ENCODE measurements at regions not wholly inside any gene's neighbourhood (a gene's known extent, or its start where the extent isn't known, plus 50 kb on each side); places are given as distances from the start of the nearest gene placed in this dataset.
"Not testable (repeated sequence)": the region's sequence is repeated elsewhere in the genome, so short reads cannot be mapped to it uniquely, and the experiment has no call there.

DNA sequence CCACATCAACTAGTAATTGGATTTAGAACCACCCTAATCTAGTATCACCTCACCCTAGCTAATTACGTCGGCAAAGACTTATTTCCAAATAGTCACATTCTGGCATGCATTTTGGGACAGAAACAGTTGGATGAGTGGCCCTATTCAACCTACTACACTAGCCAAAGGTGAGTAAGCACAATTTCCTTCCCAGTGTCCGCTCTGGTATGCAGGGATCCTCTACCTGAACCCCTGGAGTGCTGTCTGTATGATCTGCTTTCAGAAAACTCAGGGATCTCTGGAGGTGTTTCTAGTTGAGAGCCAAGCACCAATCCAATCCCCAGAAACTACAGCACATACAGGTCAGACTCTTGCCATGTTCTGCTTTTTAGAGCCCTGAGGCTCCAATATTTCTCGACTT is 717.4 kb upstream of the MANEA start:
- ChIA-PET CTCF (no interaction called here), POLR2A (no interaction called here)
- TF ChIP-seq NFRKB (IDR thresholded peaks at IDR 0.05) (no peak), SUZ12 (IDR thresholded peaks at IDR 0.05) (no peak), FOXA1 (IDR thresholded peaks at IDR 0.05) (no peak), FOXM1 (IDR thresholded peaks at IDR 0.05; ENCODE audit: borderline replicate concordance) (no peak), CTBP1 (IDR thresholded peaks at IDR 0.05; ENCODE audit: borderline replicate concordance) (no peak), SP1 (IDR thresholded peaks at IDR 0.05) (no peak), ZNF384 (IDR thresholded peaks at IDR 0.05) (no peak), HDGF (IDR thresholded peaks at IDR 0.05; ENCODE audit: borderline replicate concordance) (no peak), L3MBTL2 (conservative IDR thresholded peaks at IDR 0.05) (no peak), LEF1 (IDR thresholded peaks at IDR 0.05; ENCODE audit: borderline replicate concordance) (no peak), BHLHE40 (IDR thresholded peaks at IDR 0.05; ENCODE audit: borderline replicate concordance) (no peak), TARDBP (IDR thresholded peaks at IDR 0.05) (no peak), FOXK2 (IDR thresholded peaks at IDR 0.05) (no peak)
- no peak for DNase-seq (ENCODE audit: extremely low spot score)

DNA sequence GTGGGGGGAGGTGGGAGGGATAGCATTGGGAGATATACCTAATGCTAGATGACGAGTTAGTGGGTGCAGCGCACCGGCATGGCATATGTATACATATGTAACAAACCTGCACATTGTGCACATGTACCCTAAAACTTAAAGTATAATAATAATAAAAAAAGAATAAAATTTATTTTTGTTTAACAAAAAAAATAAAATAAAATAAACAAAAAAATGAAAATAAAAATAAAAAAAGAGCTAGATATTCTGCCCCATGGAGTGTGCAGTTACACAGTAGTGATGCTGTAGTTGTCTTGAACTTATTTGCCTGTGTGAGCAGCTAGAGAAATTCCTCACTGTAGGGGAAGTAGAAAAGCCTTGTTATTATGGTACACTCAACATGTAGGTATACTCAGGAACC is 720.3 kb upstream of the MANEA start:
- CTCF ChIA-PET; POLR2A ChIA-PET; DNase-seq (ENCODE audit: extremely low spot score): not testable (repeated sequence)

DNA sequence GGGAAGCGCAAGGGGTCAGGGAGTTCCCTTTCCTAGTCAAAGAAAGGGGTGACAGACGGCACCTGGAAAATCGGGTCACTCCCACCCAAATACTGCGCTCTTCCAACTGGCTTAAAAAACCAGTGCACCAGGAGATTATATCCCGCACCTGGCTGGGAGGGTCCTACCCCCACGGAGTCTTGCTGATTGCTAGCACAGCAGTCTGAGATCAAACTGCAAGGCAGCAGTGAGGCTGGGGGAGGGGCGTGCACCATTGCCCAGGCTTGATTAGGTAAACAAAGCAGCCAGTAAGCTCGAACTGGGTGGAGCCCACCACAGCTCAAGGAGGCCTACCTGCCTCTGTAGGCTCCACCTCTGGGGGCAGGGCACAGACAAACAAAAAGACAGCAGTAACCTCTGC is 726.0 kb upstream of the MANEA start:
- DNase-seq (ENCODE audit: extremely low spot score); POLR2A ChIA-PET; CTCF ChIA-PET: not testable (repeated sequence)

DNA sequence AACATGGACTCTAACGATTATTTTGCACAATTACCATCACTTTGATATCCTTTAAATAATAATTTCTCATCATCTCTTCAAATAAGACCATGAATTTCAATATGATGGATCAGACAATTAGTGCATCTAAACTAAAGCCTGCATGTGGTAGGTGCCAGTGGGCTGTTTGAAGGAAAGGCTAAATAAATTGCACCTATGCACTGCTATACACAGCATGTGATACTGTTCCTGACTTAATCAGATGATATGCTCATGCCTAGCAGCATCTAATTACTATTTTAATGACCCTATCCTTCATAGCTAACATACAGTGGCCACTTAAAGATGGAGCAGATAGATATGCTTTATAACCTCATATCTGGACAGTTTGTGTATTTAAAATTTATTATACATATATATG is 731.6 kb upstream of the MANEA start:
- TF ChIP-seq SP1 (IDR thresholded peaks at IDR 0.05), result no peak
- no peak for TF ChIP-seq ARNT (IDR thresholded peaks at IDR 0.05)
- TF ChIP-seq FOXM1 (IDR thresholded peaks at IDR 0.05; ENCODE audit: borderline replicate concordance), result no peak
- no peak for TF ChIP-seq SUZ12 (IDR thresholded peaks at IDR 0.05)
- TF ChIP-seq L3MBTL2 (conservative IDR thresholded peaks at IDR 0.05), result no peak
- no peak for TF ChIP-seq CTBP1 (IDR thresholded peaks at IDR 0.05; ENCODE audit: borderline replicate concordance)
- no peak for TF ChIP-seq BHLHE40 (IDR thresholded peaks at IDR 0.05; ENCODE audit: borderline replicate concordance)
- no peak for TF ChIP-seq LEF1 (IDR thresholded peaks at IDR 0.05; ENCODE audit: borderline replicate concordance)
- no peak for TF ChIP-seq NFRKB (IDR thresholded peaks at IDR 0.05)
- TF ChIP-seq FOXK2 (IDR thresholded peaks at IDR 0.05), result no peak
- TF ChIP-seq, protein P1, sequence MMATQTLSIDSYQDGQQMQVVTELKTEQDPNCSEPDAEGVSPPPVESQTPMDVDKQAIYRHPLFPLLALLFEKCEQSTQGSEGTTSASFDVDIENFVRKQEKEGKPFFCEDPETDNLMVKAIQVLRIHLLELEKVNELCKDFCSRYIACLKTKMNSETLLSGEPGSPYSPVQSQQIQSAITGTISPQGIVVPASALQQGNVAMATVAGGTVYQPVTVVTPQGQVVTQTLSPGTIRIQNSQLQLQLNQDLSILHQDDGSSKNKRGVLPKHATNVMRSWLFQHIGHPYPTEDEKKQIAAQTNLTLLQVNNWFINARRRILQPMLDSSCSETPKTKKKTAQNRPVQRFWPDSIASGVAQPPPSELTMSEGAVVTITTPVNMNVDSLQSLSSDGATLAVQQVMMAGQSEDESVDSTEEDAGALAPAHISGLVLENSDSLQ (IDR thresholded peaks at IDR 0.05), result no peak
- no peak for TF ChIP-seq HDGF (IDR thresholded peaks at IDR 0.05; ENCODE audit: borderline replicate concordance)
- no peak for TF ChIP-seq TARDBP (IDR thresholded peaks at IDR 0.05)
- TF ChIP-seq FOXA1 (IDR thresholded peaks at IDR 0.05), result no peak
- no peak for TF ChIP-seq ZNF384 (IDR thresholded peaks at IDR 0.05)
- no peak for TF ChIP-seq ELF4 (IDR thresholded peaks at IDR 0.05)
- DNase-seq (ENCODE audit: extremely low spot score), result no peak
- ChIA-PET CTCF (no interaction called here), POLR2A (no interaction called here)

DNA sequence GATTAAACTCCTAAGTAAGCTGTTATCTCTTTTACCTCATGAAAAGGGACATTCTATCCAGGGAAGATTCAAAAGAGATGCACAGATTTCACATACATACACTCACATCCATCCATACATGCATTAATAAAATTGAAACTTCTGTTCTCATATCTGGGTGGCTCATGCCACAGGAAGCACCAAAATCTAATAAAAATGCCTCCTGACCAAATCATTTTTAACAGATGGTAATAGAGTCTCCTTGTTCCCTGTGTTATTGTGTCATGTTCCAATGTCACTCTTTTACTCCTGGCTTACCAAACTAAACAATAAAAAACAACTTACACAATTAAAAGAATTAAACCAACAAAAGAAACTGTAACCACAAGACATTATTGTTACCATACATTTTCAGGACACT is 742.1 kb upstream of the MANEA start:
- TF ChIP-seq CTBP1 (IDR thresholded peaks at IDR 0.05; ENCODE audit: borderline replicate concordance) (no peak), ZNF384 (IDR thresholded peaks at IDR 0.05) (no peak), SUZ12 (IDR thresholded peaks at IDR 0.05) (no peak), ARNT (IDR thresholded peaks at IDR 0.05) (no peak), FOXA1 (IDR thresholded peaks at IDR 0.05) (no peak)
- POLR2A ChIA-PET, result no interaction called here
- CTCF ChIA-PET, result no interaction called here
- DNase-seq (ENCODE audit: extremely low spot score), result no peak

DNA sequence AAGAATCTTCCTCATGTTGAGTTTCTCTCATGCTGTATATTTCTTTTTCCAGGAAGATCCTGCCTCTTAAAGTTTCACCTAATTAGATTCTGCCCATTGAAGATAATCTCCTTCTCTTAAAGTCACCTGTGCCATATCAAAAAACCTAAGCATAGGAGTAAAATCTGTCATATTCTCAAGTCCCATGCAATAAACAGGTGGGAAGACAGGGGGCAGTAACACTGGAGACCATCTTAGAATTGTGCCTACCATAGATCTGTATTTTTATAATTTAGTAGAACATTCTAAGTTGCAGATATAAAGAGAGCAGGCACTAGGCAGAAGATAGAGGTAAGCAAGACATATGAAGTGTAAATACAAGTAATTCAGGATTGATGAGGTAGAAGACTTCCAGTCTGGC is 763.5 kb upstream of the MANEA start:
- TF ChIP-seq ELF4 (IDR thresholded peaks at IDR 0.05) (no peak), ZNF384 (IDR thresholded peaks at IDR 0.05) (no peak)
- DNase-seq (ENCODE audit: extremely low spot score), result no peak
- ChIA-PET POLR2A (no interaction called here), CTCF (no interaction called here)

DNA sequence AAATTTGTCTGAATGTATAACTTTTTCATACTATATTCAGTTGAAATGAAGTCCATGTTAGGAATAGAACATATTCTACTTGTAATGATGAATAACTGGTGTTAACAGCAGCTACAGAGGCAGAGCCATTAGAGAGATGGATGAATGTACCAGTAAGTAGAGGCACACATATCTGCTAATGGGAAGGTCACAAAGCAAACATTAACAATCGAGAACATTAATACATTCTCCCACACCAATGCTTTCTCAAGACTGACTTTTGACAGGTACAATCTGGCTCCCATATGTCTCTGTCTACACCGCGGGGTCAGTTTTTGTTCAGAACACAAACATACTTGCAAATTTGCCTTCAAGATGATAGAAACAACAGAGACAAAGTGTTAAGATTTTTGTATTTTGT is 776.0 kb upstream of the MANEA start:
- no peak for DNase-seq (ENCODE audit: extremely low spot score)
- TF ChIP-seq LEF1 (IDR thresholded peaks at IDR 0.05; ENCODE audit: borderline replicate concordance), result no peak
- TF ChIP-seq HDGF (IDR thresholded peaks at IDR 0.05; ENCODE audit: borderline replicate concordance), result no peak
- no peak for TF ChIP-seq ZNF384 (IDR thresholded peaks at IDR 0.05)
- TF ChIP-seq SUZ12 (IDR thresholded peaks at IDR 0.05), result no peak
- TF ChIP-seq SP1 (IDR thresholded peaks at IDR 0.05), result no peak
- TF ChIP-seq FOXA1 (IDR thresholded peaks at IDR 0.05), result no peak
- TF ChIP-seq FOXM1 (IDR thresholded peaks at IDR 0.05; ENCODE audit: borderline replicate concordance), result no peak
- TF ChIP-seq L3MBTL2 (conservative IDR thresholded peaks at IDR 0.05), result no peak
- TF ChIP-seq, protein P1 (IDR thresholded peaks at IDR 0.05), result no peak
- CTCF ChIA-PET, result no interaction called here
- POLR2A ChIA-PET, result no interaction called here

DNA sequence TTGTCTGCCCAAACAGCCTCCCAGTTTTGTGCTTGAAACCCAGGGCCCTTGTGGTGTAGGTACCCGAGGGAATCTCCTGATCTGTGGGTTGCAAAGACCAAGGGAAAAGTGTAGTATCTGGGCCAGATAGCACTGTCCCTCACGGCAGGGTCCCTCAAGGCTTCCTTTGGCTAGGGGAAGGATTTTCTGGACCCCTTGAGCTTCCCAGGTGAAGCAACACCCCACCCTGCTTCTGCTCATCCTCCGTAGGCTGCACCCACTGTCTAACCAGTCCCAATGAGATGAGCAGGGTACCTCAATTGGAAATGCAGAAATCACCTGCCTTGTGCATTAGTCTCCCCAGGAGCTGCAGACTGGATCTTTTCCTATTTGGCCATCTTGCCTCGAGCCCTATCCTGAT is 791.8 kb upstream of the MANEA start:
- no peak for TF ChIP-seq CTBP1 (IDR thresholded peaks at IDR 0.05; ENCODE audit: borderline replicate concordance)
- no peak for TF ChIP-seq FOXM1 (IDR thresholded peaks at IDR 0.05; ENCODE audit: borderline replicate concordance)
- TF ChIP-seq, protein P1 (IDR thresholded peaks at IDR 0.05), result no peak
- no peak for TF ChIP-seq BHLHE40 (IDR thresholded peaks at IDR 0.05; ENCODE audit: borderline replicate concordance)
- TF ChIP-seq LEF1 (IDR thresholded peaks at IDR 0.05; ENCODE audit: borderline replicate concordance), result no peak
- TF ChIP-seq TARDBP (IDR thresholded peaks at IDR 0.05), result no peak
- no peak for TF ChIP-seq L3MBTL2 (conservative IDR thresholded peaks at IDR 0.05)
- no peak for TF ChIP-seq ARNT (IDR thresholded peaks at IDR 0.05)
- TF ChIP-seq ELF4 (IDR thresholded peaks at IDR 0.05), result no peak
- TF ChIP-seq NFRKB (IDR thresholded peaks at IDR 0.05), result no peak
- no peak for TF ChIP-seq SUZ12 (IDR thresholded peaks at IDR 0.05)
- no peak for TF ChIP-seq ZNF384 (IDR thresholded peaks at IDR 0.05)
- TF ChIP-seq FOXA1 (IDR thresholded peaks at IDR 0.05), result no peak
- TF ChIP-seq HDGF (IDR thresholded peaks at IDR 0.05; ENCODE audit: borderline replicate concordance), result no peak
- TF ChIP-seq FOXK2 (IDR thresholded peaks at IDR 0.05), result no peak
- TF ChIP-seq SP1 (IDR thresholded peaks at IDR 0.05), result no peak
- ChIA-PET CTCF (no interaction called here), POLR2A (no interaction called here)
- no peak for DNase-seq (ENCODE audit: extremely low spot score)

DNA sequence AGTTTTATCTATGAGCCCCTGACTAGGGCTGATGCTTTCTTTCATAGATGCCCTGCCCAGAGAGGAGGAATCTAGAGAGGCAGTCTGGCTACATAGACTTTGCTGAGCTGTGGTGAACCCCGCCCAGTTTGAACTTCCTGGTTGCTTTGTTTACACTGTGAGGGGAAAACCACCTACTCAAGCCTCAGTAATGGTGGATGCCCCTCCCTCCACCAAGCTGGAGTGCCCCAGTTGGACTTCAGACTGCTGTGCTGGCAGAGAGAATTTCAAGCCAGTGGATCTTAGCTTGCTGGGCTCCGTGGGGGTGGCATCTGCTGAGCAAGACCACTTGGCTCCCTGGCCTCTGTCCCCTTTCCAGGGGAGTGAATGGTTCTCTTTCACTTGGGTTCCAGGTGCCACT is 792.3 kb upstream of the MANEA start:
- DNase-seq (ENCODE audit: extremely low spot score); POLR2A ChIA-PET; CTCF ChIA-PET: not testable (repeated sequence)
